ENCODE measurements at regions not wholly inside any gene's neighbourhood (a gene's known extent, or its start where the extent isn't known, plus 50 kb on each side); places are given as distances from the start of the nearest gene placed in this dataset.

DNA sequence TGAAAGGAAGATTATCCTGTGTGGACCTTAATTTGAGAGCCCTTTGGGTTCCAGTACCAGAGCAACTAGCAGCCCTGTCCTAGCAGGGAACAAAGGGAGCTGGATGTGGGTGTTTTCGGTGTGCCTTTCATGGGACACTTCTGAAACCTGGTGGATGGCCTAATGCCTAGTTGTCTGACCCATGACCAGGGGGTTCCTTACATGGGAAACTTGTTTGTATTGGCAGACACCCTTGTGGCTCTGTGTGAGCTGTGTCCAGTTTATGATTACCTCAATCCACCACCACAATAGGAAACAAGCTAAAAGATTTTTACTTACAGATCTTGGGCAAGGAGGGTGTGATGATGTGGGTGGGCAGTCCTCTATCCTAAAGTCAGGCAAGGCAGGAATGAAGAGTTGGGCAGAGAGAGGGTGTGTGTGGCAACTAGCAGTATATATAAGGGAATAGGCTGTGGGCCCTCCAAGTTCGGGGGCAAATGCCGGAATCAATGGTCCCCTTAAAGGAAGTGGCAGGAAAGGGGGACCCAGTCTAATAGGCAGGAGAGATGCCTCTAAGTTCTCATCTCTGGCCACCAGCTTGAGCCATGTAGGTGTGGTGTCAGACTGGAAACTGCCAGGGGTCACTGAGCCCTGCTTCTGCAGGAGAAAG lies 264.6 kb downstream of the QKI start:
- H3K4me1 ChIP-seq, result no peaks in the 10 kb centered on the region
- ATAC-seq (no peak), DNase-seq (no peak)
- H3K4me3 ChIP-seq, result no peak overlapping the region
- H3K36me3 ChIP-seq, result no peaks in the 10 kb centered on the region
- no peaks in the 10 kb centered on the region for H3K9me3 ChIP-seq
- H3K27me3 ChIP-seq, result no peaks in the 10 kb centered on the region
- no peak overlapping the region for H3K27ac ChIP-seq
- TF ChIP-seq, protein P1, sequence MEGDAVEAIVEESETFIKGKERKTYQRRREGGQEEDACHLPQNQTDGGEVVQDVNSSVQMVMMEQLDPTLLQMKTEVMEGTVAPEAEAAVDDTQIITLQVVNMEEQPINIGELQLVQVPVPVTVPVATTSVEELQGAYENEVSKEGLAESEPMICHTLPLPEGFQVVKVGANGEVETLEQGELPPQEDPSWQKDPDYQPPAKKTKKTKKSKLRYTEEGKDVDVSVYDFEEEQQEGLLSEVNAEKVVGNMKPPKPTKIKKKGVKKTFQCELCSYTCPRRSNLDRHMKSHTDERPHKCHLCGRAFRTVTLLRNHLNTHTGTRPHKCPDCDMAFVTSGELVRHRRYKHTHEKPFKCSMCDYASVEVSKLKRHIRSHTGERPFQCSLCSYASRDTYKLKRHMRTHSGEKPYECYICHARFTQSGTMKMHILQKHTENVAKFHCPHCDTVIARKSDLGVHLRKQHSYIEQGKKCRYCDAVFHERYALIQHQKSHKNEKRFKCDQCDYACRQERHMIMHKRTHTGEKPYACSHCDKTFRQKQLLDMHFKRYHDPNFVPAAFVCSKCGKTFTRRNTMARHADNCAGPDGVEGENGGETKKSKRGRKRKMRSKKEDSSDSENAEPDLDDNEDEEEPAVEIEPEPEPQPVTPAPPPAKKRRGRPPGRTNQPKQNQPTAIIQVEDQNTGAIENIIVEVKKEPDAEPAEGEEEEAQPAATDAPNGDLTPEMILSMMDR (IDR thresholded peaks at IDR 0.05), result no peak
- intact Hi-C loops (cut with DNase I), result no loop called here

DNA sequence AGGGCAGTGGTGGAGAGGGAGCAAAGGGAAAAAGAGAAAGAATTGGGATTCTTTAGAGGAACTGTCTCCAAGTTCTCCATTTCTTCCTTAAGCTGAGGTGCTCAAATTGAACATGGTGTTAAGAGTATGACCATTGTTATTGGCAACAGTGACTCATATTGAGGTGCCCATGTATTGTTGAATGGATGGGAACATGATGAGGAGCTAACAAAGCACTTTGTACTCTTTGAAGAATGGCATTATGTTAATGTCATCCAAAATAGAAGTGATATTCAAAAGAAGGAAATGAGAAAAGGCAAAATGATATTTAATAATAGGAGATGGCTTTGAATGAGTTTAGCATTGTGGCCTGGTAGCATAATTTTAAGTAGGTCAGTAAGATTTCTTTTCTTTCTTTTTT lies 261.1 kb downstream of the QKI start:
- TF ChIP-seq, protein P1 (IDR thresholded peaks at IDR 0.05), result no peak
- H3K36me3 ChIP-seq, result no peaks in the 10 kb centered on the region
- no peak for ATAC-seq
- DNase-seq, result no peak
- no peaks in the 10 kb centered on the region for H3K9me3 ChIP-seq
- intact Hi-C loops (cut with DNase I), result no loop called here
- H3K4me1 ChIP-seq, result no peaks in the 10 kb centered on the region
- H3K4me3 ChIP-seq, result no peak overlapping the region
- H3K27ac ChIP-seq, result no peak overlapping the region
- no peaks in the 10 kb centered on the region for H3K27me3 ChIP-seq

DNA sequence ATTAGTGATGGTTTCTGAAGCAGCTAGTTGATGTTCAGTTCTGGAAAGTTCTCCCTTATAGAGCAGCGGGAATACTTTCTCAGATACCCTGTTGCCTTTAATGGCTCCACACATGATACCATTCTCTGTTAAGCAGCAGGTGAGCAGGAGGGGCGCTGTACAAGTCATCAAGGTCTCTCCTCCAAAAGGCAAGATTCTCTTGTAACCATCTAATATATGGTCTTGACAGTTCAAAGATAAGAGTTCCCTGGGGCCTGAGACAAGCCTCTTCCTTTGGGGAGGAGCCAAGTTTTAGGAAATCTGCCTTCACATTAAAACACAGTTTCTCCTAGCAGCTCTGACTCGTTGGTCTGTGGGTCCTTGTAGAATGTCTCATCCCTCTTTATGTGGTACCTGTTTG lies 258.2 kb downstream of the QKI start:
- DNase-seq, result no peak
- Histone ChIP-seq H3K27ac (no peak overlapping the region), H3K4me3 (no peak overlapping the region), H3K9me3 (no peaks in the 10 kb centered on the region), H3K27me3 (no peaks in the 10 kb centered on the region), H3K36me3 (no peaks in the 10 kb centered on the region), H3K4me1 (peaks cover 4% of the 10 kb centered on the region)
- TF ChIP-seq, protein P1 (IDR thresholded peaks at IDR 0.05), result no peak
- intact Hi-C loops (cut with DNase I), result no loop called here
- no peak for ATAC-seq

DNA sequence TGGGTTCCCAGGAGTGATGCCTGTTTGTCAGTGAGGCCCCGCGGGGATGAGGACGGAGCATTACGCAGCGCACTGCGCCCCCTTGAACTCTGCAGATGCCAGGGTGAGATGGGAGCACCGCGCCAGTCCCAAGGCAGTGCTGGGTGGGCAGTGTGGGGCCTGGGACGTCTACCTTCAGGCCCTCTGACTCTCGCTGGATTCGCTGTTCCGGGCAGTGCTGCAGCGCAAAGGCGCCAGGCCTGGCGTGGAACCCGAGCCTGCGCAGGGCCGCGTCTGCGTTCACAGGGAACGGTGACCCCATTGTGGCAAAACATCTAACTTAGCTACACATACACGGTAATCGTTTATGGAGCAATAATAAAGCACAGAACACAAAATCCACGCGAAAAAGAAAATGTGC lies 257.3 kb downstream of the QKI start:
- intact Hi-C loops (cut with DNase I), result no loop called here
- DNase-seq (no peak), ATAC-seq (no peak)

DNA sequence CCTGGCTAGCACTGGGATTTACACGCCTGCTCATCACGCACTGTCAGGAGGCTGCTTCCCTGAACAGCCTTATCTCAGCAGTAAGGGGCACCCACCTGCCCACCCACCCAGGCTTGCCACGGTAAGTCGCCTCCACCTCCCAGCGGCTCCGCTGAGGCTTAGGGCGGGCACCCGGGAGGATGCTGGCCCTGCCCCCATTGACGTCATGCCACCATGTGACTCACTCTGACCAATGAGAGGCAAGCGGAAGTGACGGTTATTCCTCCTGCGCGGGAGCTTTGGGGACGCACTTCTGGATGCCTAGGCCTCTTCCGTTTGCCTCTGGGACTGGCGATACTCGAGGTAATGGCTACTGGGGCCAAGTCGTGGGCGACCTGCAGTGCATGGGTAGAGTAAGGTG lies 256.8 kb downstream of the QKI start:
- TF ChIP-seq, protein P1 (IDR thresholded peaks at IDR 0.05), result no peak
- Histone ChIP-seq H3K4me1 (peaks cover 8% of the 10 kb centered on the region), H3K4me3 (no peak overlapping the region), H3K27me3 (no peaks in the 10 kb centered on the region), H3K9me3 (no peaks in the 10 kb centered on the region), H3K27ac (no peak overlapping the region), H3K36me3 (no peaks in the 10 kb centered on the region)
- ATAC-seq (no peak), DNase-seq (no peak)
- intact Hi-C loops (cut with DNase I), result no loop called here

More for the DNA sequence above, 257.3 kb downstream of the QKI start:
- Histone ChIP-seq H3K9me3 (no peaks in the 10 kb centered on the region), H3K36me3 (no peaks in the 10 kb centered on the region), H3K27me3 (no peaks in the 10 kb centered on the region), H3K4me3 (no peak overlapping the region), H3K4me1 (peaks cover 6% of the 10 kb centered on the region), H3K27ac (no peak overlapping the region)
- TF ChIP-seq, protein P1 (IDR thresholded peaks at IDR 0.05), result no peak

DNA sequence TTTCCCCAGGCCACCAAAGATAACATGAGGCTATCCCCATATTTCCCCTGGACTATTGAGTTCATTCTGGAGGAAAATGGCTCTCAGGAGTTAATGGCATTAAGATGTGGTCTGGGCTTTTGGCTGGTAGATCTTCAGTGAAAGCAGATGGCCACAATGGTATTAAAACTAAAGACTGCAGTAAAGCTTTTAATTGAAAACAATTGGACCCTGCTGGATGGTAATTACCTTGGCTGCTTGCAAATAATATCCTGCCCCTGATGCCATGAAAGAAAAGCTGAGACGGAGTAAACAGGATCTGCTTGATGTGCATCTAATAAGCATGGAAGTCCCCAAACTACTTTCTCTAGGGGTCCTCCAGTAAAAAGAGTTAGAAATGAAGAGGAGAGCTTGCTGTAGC lies 255.8 kb downstream of the QKI start:
- ATAC-seq (no peak), DNase-seq (no peak)
- Histone ChIP-seq H3K36me3 (no peaks in the 10 kb centered on the region), H3K27me3 (no peaks in the 10 kb centered on the region), H3K9me3 (no peaks in the 10 kb centered on the region), H3K27ac (no peak overlapping the region), H3K4me1 (peaks cover 8% of the 10 kb centered on the region), H3K4me3 (no peak overlapping the region)
- TF ChIP-seq, protein P1 (IDR thresholded peaks at IDR 0.05), result no peak
- intact Hi-C loops (cut with DNase I), result no loop called here
